Fibroblast of lung (primary cell): ENCODE measurements at regions not wholly inside any gene's neighbourhood (a gene's known extent, or its start where the extent isn't known, plus 50 kb on each side); places are given as distances from the start of the nearest gene placed in this dataset.

Experiments used
- CTCF ChIP-seq, 2 donors: IDR thresholded peaks in 1 of 2; conservative IDR thresholded peaks in 1 of 2; 1 replicate in 1 of 2; 2 replicates in 1 of 2; pipeline ENCODE4 v1.5.1; 2011 to 2012; ENCODE audit warnings: low read length in 2 of 2, control low read depth in 1 of 2, inconsistent platforms in 1 of 2, low read depth in 1 of 2, mild to moderate bottlenecking in 1 of 2
- EZH2 ChIP-seq: IDR thresholded peaks from 2 replicates; pipeline ENCODE4 v1.5.1; 2012; ENCODE audit warnings: low read length, control low read depth, mild to moderate bottlenecking; ENCODE audit errors: missing control alignments

GRCh38 chr12:126443977-126444376 is 1378.7 kb downstream of the AACS start:
- no peak for TF ChIP-seq CTCF (conservative IDR thresholded peaks at IDR 0.05 in 1 of 2, IDR thresholded peaks at IDR 0.05 in 1 of 2; ENCODE audit: low read depth in 1 of 2, low read length in 2 of 2)
- no peak for TF ChIP-seq EZH2
